ENCODE measurements at regions not wholly inside any gene's neighbourhood (a gene's known extent, or its start where the extent isn't known, plus 50 kb on each side); places are given as distances from the start of the nearest gene placed in this dataset.

- no peak for TF ChIP-seq Cebpa-rat (IDR thresholded peaks at IDR 0.05)
Observed at GRCh38 chr2:41546031-41546430, 501.8 kb upstream of the PKDCC start.

DNA sequence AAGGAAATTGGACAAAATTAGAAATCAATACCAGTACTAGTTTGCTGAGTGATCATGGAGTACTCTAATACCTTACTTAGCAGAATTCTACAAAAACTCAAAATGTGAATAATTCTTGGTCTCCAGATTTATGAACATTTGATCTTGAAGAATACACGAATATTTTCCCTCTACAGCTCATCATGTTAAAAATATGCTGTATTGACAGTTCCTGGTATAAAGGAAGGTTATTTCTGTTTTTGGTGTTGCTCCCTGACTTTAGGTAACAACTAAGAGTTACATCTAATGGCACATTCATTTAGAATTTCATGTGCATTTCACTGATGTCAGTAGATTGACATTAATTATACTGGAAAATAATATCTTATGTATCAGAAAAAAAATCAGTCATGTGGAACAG, 479.2 kb upstream of the PKDCC start:
- Histone ChIP-seq H4K20me1 (no peaks in the 10 kb centered on the region), H3K4me2 (no peak overlapping the region), H3K4me3 (no peak overlapping the region), H3K27ac (no peak overlapping the region), H3K4me1 (peaks cover 0 to 14% (median 0%) of the 10 kb centered on the region in 10 experiments; a peak in 3 of 20 replicates), H3K27me3 (no peaks in the 10 kb centered on the region), H3K9ac (no peak overlapping the region), H3K36me3 (no peaks in the 10 kb centered on the region), H3K9me3 (replicated peaks in 1 of 11) (no peaks in the 10 kb centered on the region)
- TF ChIP-seq Cebpa-rat (IDR thresholded peaks at IDR 0.05) = no peak

More at GRCh38 chr2:41546031-41546430, 501.8 kb upstream of the PKDCC start:
- H3K9me3 ChIP-seq (replicated peaks in 1 of 11) = no peaks in the 10 kb centered on the region
- no peaks in the 10 kb centered on the region for H3K36me3 ChIP-seq
- H3K4me1 ChIP-seq = no peaks in the 10 kb centered on the region
- H3K27ac ChIP-seq = no peak overlapping the region
- no peak overlapping the region for H3K4me3 ChIP-seq
- no peak overlapping the region for H3K9ac ChIP-seq
- H3K27me3 ChIP-seq = no peaks in the 10 kb centered on the region
- no peak overlapping the region for H3K4me2 ChIP-seq
- no peaks in the 10 kb centered on the region for H4K20me1 ChIP-seq

DNA sequence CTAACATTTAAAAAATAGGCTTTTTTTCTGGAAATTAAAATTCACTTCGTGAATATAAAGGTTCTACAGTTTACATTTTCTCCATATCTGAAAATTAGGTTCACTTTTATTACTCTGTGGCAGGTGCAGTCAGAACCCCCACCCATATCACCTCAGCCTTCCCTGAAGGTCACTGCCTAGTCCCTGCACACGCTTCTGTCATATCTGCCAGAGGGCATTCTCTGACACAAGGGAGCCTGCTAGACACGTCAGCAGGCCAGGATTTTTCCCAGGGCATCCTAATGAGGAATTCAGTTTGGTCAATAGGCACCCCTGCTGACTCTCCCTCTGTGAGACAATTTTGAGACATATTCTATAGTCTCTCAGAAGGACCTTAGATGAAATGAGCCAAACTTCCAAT, 475.7 kb upstream of the PKDCC start:
- Histone ChIP-seq H3K27me3 (no peaks in the 10 kb centered on the region), H3K4me3 (no peak overlapping the region), H3K4me1 (peaks cover 0 to 20% (median 0%) of the 10 kb centered on the region in 10 experiments; a peak in 4 of 20 replicates), H3K36me3 (no peaks in the 10 kb centered on the region), H3K27ac (no peak overlapping the region), H3K9me3 (replicated peaks in 1 of 11) (no peaks in the 10 kb centered on the region), H3K4me2 (peak overlapping the region in 2 of 11 experiments; percentile 6 to 57; a peak in 2 of 22 replicates), H3K9ac (no peak overlapping the region), H4K20me1 (no peaks in the 10 kb centered on the region)
- no peak for TF ChIP-seq Cebpa-rat (IDR thresholded peaks at IDR 0.05)

DNA sequence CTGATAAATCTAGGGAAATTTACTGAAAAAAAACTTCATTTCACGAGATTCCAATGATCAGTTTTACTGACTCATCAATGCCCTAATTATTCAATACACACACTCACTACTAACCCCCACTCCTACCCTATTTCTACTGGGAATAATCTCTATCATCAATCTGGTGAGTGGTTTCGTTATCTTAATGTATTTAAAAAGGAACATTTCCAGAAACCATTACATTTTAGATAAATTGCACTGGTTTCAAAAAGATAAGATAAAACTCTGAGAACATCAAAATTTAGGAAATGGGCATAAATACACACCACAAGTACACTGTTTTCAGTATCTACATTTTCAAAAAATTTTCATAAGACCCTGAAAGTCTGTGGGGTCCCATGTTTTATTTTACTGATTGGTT, 471.4 kb upstream of the PKDCC start:
- Histone ChIP-seq H3K27me3 (no peaks in the 10 kb centered on the region), H3K9me3 (replicated peaks in 1 of 11) (no peaks in the 10 kb centered on the region), H3K27ac (no peak overlapping the region), H4K20me1 (no peaks in the 10 kb centered on the region), H3K4me2 (no peak overlapping the region), H3K9ac (no peak overlapping the region), H3K36me3 (no peaks in the 10 kb centered on the region), H3K4me3 (no peak overlapping the region), H3K4me1 (peaks cover 0 to 25% (median 0%) of the 10 kb centered on the region in 10 experiments; a peak in 4 of 20 replicates)
- TF ChIP-seq Cebpa-rat (IDR thresholded peaks at IDR 0.05) = no peak

DNA sequence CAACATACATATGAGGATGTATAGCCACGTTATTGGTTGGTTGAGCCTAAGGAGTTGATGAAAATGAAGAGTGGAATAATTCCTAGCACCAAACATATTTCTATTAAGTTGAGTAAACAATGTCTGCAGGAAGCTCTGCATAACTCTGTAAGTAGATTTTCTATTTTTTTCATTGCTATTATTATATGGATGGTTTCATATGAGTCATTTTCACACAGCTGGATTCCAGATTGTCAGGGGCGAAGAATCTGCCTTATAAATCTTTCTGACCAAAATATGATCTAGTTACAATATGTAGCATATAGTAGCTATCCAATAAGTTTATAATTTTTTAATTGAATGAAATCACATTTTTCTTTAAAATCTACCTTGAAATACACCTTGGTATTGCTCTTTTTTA, 468.0 kb upstream of the PKDCC start:
- Histone ChIP-seq H3K4me2 (no peak overlapping the region), H4K20me1 (no peaks in the 10 kb centered on the region), H3K9ac (no peak overlapping the region), H3K27ac (no peak overlapping the region), H3K36me3 (no peaks in the 10 kb centered on the region), H3K9me3 (replicated peaks in 1 of 11) (peaks cover 2 to 22% (median 10%) of the 10 kb centered on the region in 11 experiments; a peak in 16 of 22 replicates), H3K27me3 (no peaks in the 10 kb centered on the region), H3K4me3 (no peak overlapping the region), H3K4me1 (peaks cover 0 to 11% (median 0%) of the 10 kb centered on the region in 10 experiments; a peak in 3 of 20 replicates)
- no peak for TF ChIP-seq Cebpa-rat (IDR thresholded peaks at IDR 0.05)

DNA sequence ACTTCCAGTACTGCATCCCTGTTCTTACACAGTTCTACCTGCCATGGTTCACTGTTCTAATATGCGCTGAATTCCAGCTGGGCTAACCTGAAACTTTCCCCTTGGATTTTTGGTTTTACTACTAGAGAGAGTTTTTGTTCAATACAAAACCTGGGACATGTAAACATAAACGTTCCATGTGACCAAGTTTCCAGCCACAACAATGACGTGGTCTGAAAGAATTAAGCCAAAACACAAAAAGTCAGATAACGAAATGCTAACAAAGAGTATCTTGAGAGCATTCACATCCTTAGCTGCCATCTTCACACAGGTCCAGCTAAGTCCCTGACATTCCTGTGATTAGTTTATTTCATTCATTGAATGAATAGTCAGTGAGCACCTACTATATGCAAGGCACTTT, 467.0 kb upstream of the PKDCC start:
- no peaks in the 10 kb centered on the region for H3K36me3 ChIP-seq
- peaks cover 0 to 11% (median 0%) of the 10 kb centered on the region in 10 experiments; a peak in 3 of 20 replicates for H3K4me1 ChIP-seq
- H4K20me1 ChIP-seq = no peaks in the 10 kb centered on the region
- H3K27ac ChIP-seq = no peak overlapping the region
- no peak overlapping the region for H3K4me3 ChIP-seq
- no peak overlapping the region for H3K9ac ChIP-seq
- no peak for TF ChIP-seq Cebpa-rat (IDR thresholded peaks at IDR 0.05)
- H3K4me2 ChIP-seq = no peak overlapping the region
- no peaks in the 10 kb centered on the region for H3K27me3 ChIP-seq
- peaks cover 6 to 31% (median 13%) of the 10 kb centered on the region in 11 experiments; a peak in 17 of 22 replicates for H3K9me3 ChIP-seq (replicated peaks in 1 of 11)

- Histone ChIP-seq H3K27me3 (no peaks in the 10 kb centered on the region), H3K4me2 (no peak overlapping the region), H3K9ac (no peak overlapping the region), H4K20me1 (no peaks in the 10 kb centered on the region), H3K27ac (no peak overlapping the region), H3K4me1 (no peaks in the 10 kb centered on the region), H3K4me3 (no peak overlapping the region), H3K36me3 (no peaks in the 10 kb centered on the region), H3K9me3 (replicated peaks in 1 of 11) (no peaks in the 10 kb centered on the region)
- TF ChIP-seq Cebpa-rat (IDR thresholded peaks at IDR 0.05) = no peak
Observed at GRCh38 chr2:41595240-41595639, 452.6 kb upstream of the PKDCC start.

DNA sequence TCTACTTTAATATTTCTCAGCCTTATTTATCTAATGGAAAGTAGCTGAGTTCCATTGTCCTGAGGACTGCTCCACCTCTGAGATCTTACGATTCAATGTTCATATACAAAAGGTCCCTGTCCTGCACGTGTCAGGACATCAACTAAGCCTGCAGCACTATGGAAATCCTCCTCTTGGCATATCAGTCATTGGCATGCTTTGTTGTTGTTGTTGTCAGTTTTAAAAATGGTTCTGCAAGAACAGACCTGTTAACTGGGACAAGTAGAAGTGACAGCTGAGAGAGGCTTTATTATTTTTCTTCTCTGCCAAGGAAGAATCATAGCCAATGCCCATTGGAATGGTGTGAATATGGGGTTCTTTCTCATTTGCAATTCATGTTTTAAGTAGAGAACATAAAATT, 450.1 kb upstream of the PKDCC start:
- no peak overlapping the region for H3K4me3 ChIP-seq
- no peaks in the 10 kb centered on the region for H3K27me3 ChIP-seq
- no peak overlapping the region for H3K27ac ChIP-seq
- no peaks in the 10 kb centered on the region for H3K4me1 ChIP-seq
- no peak overlapping the region for H3K4me2 ChIP-seq
- no peak overlapping the region for H3K9ac ChIP-seq
- H4K20me1 ChIP-seq = no peaks in the 10 kb centered on the region
- no peaks in the 10 kb centered on the region for H3K9me3 ChIP-seq (replicated peaks in 1 of 11)
- H3K36me3 ChIP-seq = no peaks in the 10 kb centered on the region
- no peak for TF ChIP-seq Cebpa-rat (IDR thresholded peaks at IDR 0.05)

- Histone ChIP-seq H4K20me1 (no peaks in the 10 kb centered on the region), H3K9ac (no peak overlapping the region), H3K4me3 (no peak overlapping the region), H3K36me3 (no peaks in the 10 kb centered on the region), H3K4me2 (no peak overlapping the region), H3K4me1 (no peaks in the 10 kb centered on the region), H3K27ac (no peak overlapping the region), H3K27me3 (no peaks in the 10 kb centered on the region), H3K9me3 (replicated peaks in 1 of 11) (no peaks in the 10 kb centered on the region)
- no peak for TF ChIP-seq Cebpa-rat (IDR thresholded peaks at IDR 0.05)
Observed at GRCh38 chr2:41598161-41598894, 449.5 kb upstream of the PKDCC start.

- H4K20me1 ChIP-seq = no peaks in the 10 kb centered on the region
- no peak overlapping the region for H3K9ac ChIP-seq
- no peaks in the 10 kb centered on the region for H3K36me3 ChIP-seq
- H3K4me1 ChIP-seq = no peaks in the 10 kb centered on the region
- H3K27ac ChIP-seq = no peak overlapping the region
- no peaks in the 10 kb centered on the region for H3K9me3 ChIP-seq (replicated peaks in 1 of 11)
- no peak overlapping the region for H3K4me3 ChIP-seq
- H3K4me2 ChIP-seq = no peak overlapping the region
- H3K27me3 ChIP-seq = no peaks in the 10 kb centered on the region
- TF ChIP-seq Cebpa-rat (IDR thresholded peaks at IDR 0.05) = no peak
Observed at GRCh38 chr2:41600460-41600859, 447.4 kb upstream of the PKDCC start.
